IMR-90 (cell line): ENCODE measurements at regions not wholly inside any gene's neighbourhood (a gene's known extent, or its start where the extent isn't known, plus 50 kb on each side); places are given as distances from the start of the nearest gene placed in this dataset.

Experiments
- ATAC-seq: fragments of 200-7000 bp; cut with Tn5 transposase; 2 replicates; pipeline ENCODE4 v1.9.1; 2020; ENCODE audit warnings: low read depth, mild to moderate bottlenecking, moderate library complexity
- BruUV-seq: library from RNA; stranded (reverse); fragments of 400-500 nt; replicated peaks from 2 replicates; lab custom pipeline; 2021; lab: Mats Ljungman, UMichigan
- CTCF ChIA-PET: fragments of 300-600 bp; formaldehyde crosslinking; extraction: SDS; loops from one replicate; lab custom pipeline; 2021; ENCODE audit warnings: antibody characterized with exemption; lab: Yijun Ruan, JAX
- POLR2A ChIA-PET: fragments of 300-600 bp; sonication (Branson Sonifier 250); formaldehyde crosslinking; loops from one replicate; lab custom pipeline; 2022; ENCODE audit warnings: antibody characterized with exemption; ENCODE audit not compliant: unreplicated experiment; lab: Charles Lee
- DNase-seq: peaks from one replicate; pipeline ENCODE4 v3.0.0; 2013
- H2AFZ ChIP-seq: replicated peaks from 2 replicates; pipeline ENCODE3; 2013; ENCODE audit warnings: low read length, mild to moderate bottlenecking; ENCODE audit not compliant: poor library complexity
- H2AK5ac ChIP-seq: 2 replicates; pipeline ENCODE4 v1.6.1; 2013; ENCODE audit warnings: low read depth, low read length, inconsistent platforms
- H2AK9ac ChIP-seq: replicated peaks from 2 replicates; pipeline ENCODE3; 2013; ENCODE audit warnings: mild to moderate bottlenecking, low read depth, low read length, moderate library complexity; ENCODE audit not compliant: poor library complexity
- H2BK120ac ChIP-seq: 2 replicates; pipeline ENCODE4 v1.6.1; 2013; ENCODE audit warnings: low read depth, low read length, inconsistent platforms
- H2BK15ac ChIP-seq: 3 replicates; pipeline ENCODE4 v1.6.1; 2013; ENCODE audit warnings: low read depth, low read length, inconsistent platforms
- H2BK20ac ChIP-seq: 2 replicates; pipeline ENCODE4 v1.6.1; 2013; ENCODE audit warnings: low read depth, mild to moderate bottlenecking, inconsistent platforms, low read length, moderate library complexity
- H2BK5ac ChIP-seq: 2 replicates; pipeline ENCODE4 v1.6.1; 2013; ENCODE audit warnings: mild to moderate bottlenecking, low read depth, low read length, inconsistent platforms; ENCODE audit not compliant: poor library complexity, severe bottlenecking
- H3K14ac ChIP-seq: replicated peaks from 2 replicates; pipeline ENCODE4 v1.6.1; 2013; ENCODE audit warnings: low read depth, low read length, inconsistent platforms
- H3K18ac ChIP-seq: 2 replicates; pipeline ENCODE4 v1.6.1; 2013; ENCODE audit warnings: low read depth, low read length, control low read depth
- H3K23ac ChIP-seq: 2 replicates; pipeline ENCODE4 v1.6.1; 2013; ENCODE audit warnings: low read depth, low read length, inconsistent platforms
- H3K27ac ChIP-seq: 2 replicates; pipeline ENCODE4 v1.5.1; 2013; ENCODE audit warnings: mild to moderate bottlenecking, control low read depth, low read length; ENCODE audit not compliant: insufficient read depth
- H3K27me3 ChIP-seq: 2 replicates; pipeline ENCODE4 v1.6.1; 2013; ENCODE audit warnings: low read length; ENCODE audit not compliant: control insufficient read depth, insufficient read depth
- H3K36me3 ChIP-seq: 2 replicates; pipeline ENCODE4 v1.6.1; 2013; ENCODE audit warnings: low read length, mixed read lengths; ENCODE audit not compliant: control insufficient read depth, insufficient read depth
- H3K4ac ChIP-seq: 2 replicates; pipeline ENCODE4 v1.6.1; 2013; ENCODE audit warnings: low read depth, low read length, inconsistent platforms
- H3K4me1 ChIP-seq: 2 replicates; pipeline ENCODE4 v1.6.1; 2013; ENCODE audit warnings: low read length, mixed read lengths; ENCODE audit not compliant: control insufficient read depth, insufficient read depth
- H3K4me2 ChIP-seq: 2 replicates; pipeline ENCODE4 v1.6.1; 2013; ENCODE audit warnings: low read depth, mild to moderate bottlenecking, control low read depth, low read length, moderate library complexity
- H3K4me3 ChIP-seq: 2 replicates; pipeline ENCODE4 v1.5.1; 2013; ENCODE audit warnings: low read depth, mild to moderate bottlenecking, control low read depth, low read length, moderate library complexity; ENCODE audit not compliant: insufficient read depth
- H3K56ac ChIP-seq: 2 replicates; pipeline ENCODE4 v1.6.1; 2013; ENCODE audit warnings: low read length, inconsistent platforms; ENCODE audit not compliant: insufficient read depth; ENCODE audit errors: extremely low read depth
- H3K79me1 ChIP-seq, 2 experiments: 2 replicates each; pipeline ENCODE4 v1.6.1; 2013; ENCODE audit warnings: low read length in 2 of 2, inconsistent platforms in 1 of 2, low read depth in 1 of 2
- H3K9ac ChIP-seq: 2 replicates; pipeline ENCODE4 v1.6.1; 2013; ENCODE audit warnings: low read depth, low read length, control low read depth
- H3K9me1 ChIP-seq: 2 replicates; pipeline ENCODE4 v1.6.1; 2013; ENCODE audit warnings: low read length, inconsistent platforms; ENCODE audit not compliant: insufficient read depth
- H3K9me3 ChIP-seq: 2 replicates; pipeline ENCODE4 v1.6.1; 2013; ENCODE audit warnings: low read length; ENCODE audit not compliant: control insufficient read depth, insufficient read depth
- H4K20me1 ChIP-seq: 2 replicates; pipeline ENCODE4 v1.6.1; 2013; ENCODE audit warnings: low read length, inconsistent platforms; ENCODE audit not compliant: insufficient read depth
- H4K5ac ChIP-seq: 2 replicates; pipeline ENCODE4 v1.6.1; 2013; ENCODE audit warnings: mild to moderate bottlenecking, low read depth, low read length, control low read depth
- H4K8ac ChIP-seq, 2 experiments: 2 replicates each; pipeline ENCODE4 v1.6.1; 2013; ENCODE audit warnings: low read depth in 2 of 2, low read length in 2 of 2, control low read depth in 1 of 2, inconsistent platforms in 1 of 2
- H4K91ac ChIP-seq: 2 replicates; pipeline ENCODE4 v1.6.1; 2013; ENCODE audit warnings: low read depth, low read length, inconsistent platforms; ENCODE audit not compliant: insufficient read depth
- CHD1 ChIP-seq: IDR thresholded peaks from 2 replicates; pipeline ENCODE4 v1.6.1; 2012; ENCODE audit warnings: low read depth, low read length, improper control_type of control experiment
- CTCF ChIP-seq: conservative IDR thresholded peaks from 2 replicates; pipeline ENCODE4 v1.5.1; 2012; ENCODE audit warnings: mild to moderate bottlenecking, low read depth, low read length, improper control_type of control experiment
- FOS ChIP-seq: fragments of 150-350 bp; IDR thresholded peaks from 2 replicates; pipeline ENCODE4 v1.6.1; 2016; ENCODE audit warnings: low read depth, low read length
- MAFK ChIP-seq: IDR thresholded peaks from 2 replicates; pipeline ENCODE4 v1.6.1; 2012; ENCODE audit warnings: low read depth, low read length, improper control_type of control experiment
- POLR2A ChIP-seq: IDR thresholded peaks from 2 replicates; pipeline ENCODE4 v1.6.1; 2012; ENCODE audit warnings: mild to moderate bottlenecking, low read depth, low read length
- RCOR1 ChIP-seq: IDR thresholded peaks from 2 replicates; pipeline ENCODE4 v1.6.1; 2012; ENCODE audit warnings: mild to moderate bottlenecking, low read length, improper control_type of control experiment; ENCODE audit not compliant: insufficient replicate concordance
- RFX5 ChIP-seq: IDR thresholded peaks from 2 replicates; pipeline ENCODE4 v1.8.0; 2012; ENCODE audit warnings: low read depth, mild to moderate bottlenecking, low read length, moderate library complexity
- SMC3 ChIP-seq: fragments of 150-350 bp; IDR thresholded peaks from 2 replicates; pipeline ENCODE4 v1.6.1; 2016; ENCODE audit warnings: low read depth, mild to moderate bottlenecking, antibody characterized with exemption, low read length, moderate library complexity
- USF2 ChIP-seq: fragments of 150-350 bp; IDR thresholded peaks from 2 replicates; pipeline ENCODE4 v1.6.1; 2017; ENCODE audit warnings: mild to moderate bottlenecking, antibody characterized with exemption, low read length, low read depth
- WGBS, 2 experiments: methylation state at CpG; one replicate each; pipeline versions ENCODE4 v1.1.5 to v1.1.7; 2013; ENCODE audit warnings: missing lambda C conversion rate in 2 of 2; ENCODE audit not compliant: insufficient read length in 1 of 2; ENCODE audit errors: extremely low coverage in 2 of 2; 5-methylcytosine and 5-hydroxymethylcytosine counted together
- dilution Hi-C: fragments of 300-500 bp; cut with HindIII; formaldehyde crosslinking; loops from one replicate; pipeline ENCODE4 v1.14.3; 2018; ENCODE audit warnings: low sequenced_read_pairs; ENCODE audit not compliant: unreplicated experiment
- in situ Hi-C: fragments of 300-500 bp; cut with MboI; formaldehyde crosslinking; loops from 3 replicates; pipeline ENCODE4 v1.14.3; 2019; ENCODE audit warnings: low sequenced_read_pairs, inconsistent platforms, mixed read lengths
- intact Hi-C: fragments of 100-400 bp; cut with micrococcal nuclease; formaldehyde crosslinking; loops from 2 replicates; pipeline ENCODE4 v1.10.0; 2022
- TF ChIP-seq, protein P1 (sequence below): fragments of 150-350 bp; IDR thresholded peaks from 2 replicates; pipeline ENCODE4 v1.6.1; 2016; ENCODE audit warnings: low read depth, mild to moderate bottlenecking, low read length, moderate library complexity, borderline replicate concordance

DNA sequence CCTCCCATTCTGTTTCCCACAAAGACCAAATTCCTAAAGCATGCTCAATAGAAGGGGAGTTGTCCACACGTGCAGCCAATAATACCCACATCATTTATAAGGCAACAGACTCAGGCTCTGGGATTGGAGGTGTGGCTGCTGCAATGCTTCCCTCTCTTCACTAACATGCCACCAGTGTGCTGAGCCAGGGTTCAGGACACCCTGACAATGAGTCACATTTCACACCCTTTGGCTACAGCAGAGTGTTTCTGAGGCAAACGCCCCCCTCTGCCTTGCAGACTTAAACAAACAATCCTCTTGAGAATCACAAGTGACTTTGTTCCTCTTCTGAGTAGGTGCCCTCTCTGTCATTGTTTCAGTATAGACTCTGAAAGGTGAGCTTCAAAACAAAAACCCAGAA, 189.3 kb upstream of the TLE4 start:
- Histone ChIP-seq H4K8ac (no peak overlapping the region), H3K9ac (no peak overlapping the region), H3K14ac (no peak overlapping the region), H2BK15ac (no peak overlapping the region), H3K56ac (no peak overlapping the region), H2BK20ac (no peak overlapping the region), H2AK5ac (no peak overlapping the region), H4K91ac (no peak overlapping the region), H3K23ac (no peak overlapping the region), H3K4ac (no peak overlapping the region), H3K27me3 (no peaks in the 10 kb centered on the region; the same call in 1 of the 2 replicates), H3K18ac (no peak overlapping the region), H2BK5ac (no peak overlapping the region), H3K27ac (no peak overlapping the region), H3K9me3 (peaks cover 4% of the 10 kb centered on the region; the same call in 1 of the 2 replicates), H4K5ac (no peak overlapping the region), H3K79me1 (no peaks in the 10 kb centered on the region), H3K4me3 (no peak overlapping the region), H2AFZ (no peak overlapping the region), H3K4me1 (peaks cover 4% of the 10 kb centered on the region; the same call in 1 of the 2 replicates), H2BK120ac (no peak overlapping the region), H3K9me1 (no peaks in the 10 kb centered on the region), H3K4me2 (no peak overlapping the region), H4K20me1 (no peaks in the 10 kb centered on the region), H3K36me3 (no peaks in the 10 kb centered on the region), H2AK9ac (no peak overlapping the region)
- no CpG with 5 or more reads among the region's 2 CpGs for WGBS, 2 experiments
- BruUV-seq, result no TSS peak
- intact Hi-C loops, result no loop called here
- no peak for DNase-seq
- dilution Hi-C loops, result no loop called here
- in situ Hi-C loops, result no loop called here
- TF ChIP-seq RFX5, result no peak
- TF ChIP-seq CHD1, result no peak
- no peak for TF ChIP-seq USF2
- no peak for TF ChIP-seq CTCF
- TF ChIP-seq RCOR1, result no peak
- no peak for TF ChIP-seq MAFK
- no peak for TF ChIP-seq POLR2A
- TF ChIP-seq FOS, result no peak
- no peak for TF ChIP-seq SMC3
- TF ChIP-seq, protein P1, sequence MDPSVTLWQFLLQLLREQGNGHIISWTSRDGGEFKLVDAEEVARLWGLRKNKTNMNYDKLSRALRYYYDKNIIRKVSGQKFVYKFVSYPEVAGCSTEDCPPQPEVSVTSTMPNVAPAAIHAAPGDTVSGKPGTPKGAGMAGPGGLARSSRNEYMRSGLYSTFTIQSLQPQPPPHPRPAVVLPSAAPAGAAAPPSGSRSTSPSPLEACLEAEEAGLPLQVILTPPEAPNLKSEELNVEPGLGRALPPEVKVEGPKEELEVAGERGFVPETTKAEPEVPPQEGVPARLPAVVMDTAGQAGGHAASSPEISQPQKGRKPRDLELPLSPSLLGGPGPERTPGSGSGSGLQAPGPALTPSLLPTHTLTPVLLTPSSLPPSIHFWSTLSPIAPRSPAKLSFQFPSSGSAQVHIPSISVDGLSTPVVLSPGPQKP, result no peak
- ATAC-seq, result no peak
- POLR2A ChIA-PET, result no interaction called here
- CTCF ChIA-PET, result no interaction called here
